ENCODE measurements at regions not wholly inside any gene's neighbourhood (a gene's known extent, or its start where the extent isn't known, plus 50 kb on each side); places are given as distances from the start of the nearest gene placed in this dataset.

DNA sequence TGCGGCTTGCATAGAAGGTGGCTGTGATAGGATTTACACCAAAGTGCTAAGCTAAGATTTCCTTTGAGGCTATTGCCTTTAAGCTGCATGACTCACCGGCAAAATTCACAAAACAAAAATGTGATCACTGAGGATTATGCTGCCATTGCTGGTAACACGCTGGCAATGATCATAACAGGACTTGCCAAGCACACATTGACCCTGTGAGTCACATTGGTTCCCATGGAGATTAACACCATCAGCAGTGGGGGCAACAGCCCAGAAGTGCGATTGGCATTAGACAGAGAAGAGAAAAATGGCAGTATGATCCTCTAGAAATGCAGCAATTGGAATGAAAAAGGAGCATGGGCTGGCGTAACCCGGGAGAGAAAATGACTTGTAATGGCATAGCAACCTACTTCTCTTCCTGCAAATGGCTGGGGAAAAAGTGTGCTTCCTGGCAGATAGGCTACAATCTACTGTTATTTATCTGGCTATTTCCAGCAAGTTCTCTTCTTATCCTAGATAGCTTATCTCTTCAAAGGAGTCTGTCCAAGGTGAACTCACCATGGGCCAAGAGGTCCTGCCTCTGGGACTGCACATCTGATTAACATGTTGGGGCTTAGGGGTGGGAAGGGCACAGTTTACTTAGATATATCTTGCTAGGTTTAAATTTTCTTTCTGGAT, 314.2 kb upstream of the IGFBP7 start:
- H3K4me3 ChIP-seq (ENCODE audit: low read depth, low read length) = no peak overlapping the region
- TF ChIP-seq, protein P1, sequence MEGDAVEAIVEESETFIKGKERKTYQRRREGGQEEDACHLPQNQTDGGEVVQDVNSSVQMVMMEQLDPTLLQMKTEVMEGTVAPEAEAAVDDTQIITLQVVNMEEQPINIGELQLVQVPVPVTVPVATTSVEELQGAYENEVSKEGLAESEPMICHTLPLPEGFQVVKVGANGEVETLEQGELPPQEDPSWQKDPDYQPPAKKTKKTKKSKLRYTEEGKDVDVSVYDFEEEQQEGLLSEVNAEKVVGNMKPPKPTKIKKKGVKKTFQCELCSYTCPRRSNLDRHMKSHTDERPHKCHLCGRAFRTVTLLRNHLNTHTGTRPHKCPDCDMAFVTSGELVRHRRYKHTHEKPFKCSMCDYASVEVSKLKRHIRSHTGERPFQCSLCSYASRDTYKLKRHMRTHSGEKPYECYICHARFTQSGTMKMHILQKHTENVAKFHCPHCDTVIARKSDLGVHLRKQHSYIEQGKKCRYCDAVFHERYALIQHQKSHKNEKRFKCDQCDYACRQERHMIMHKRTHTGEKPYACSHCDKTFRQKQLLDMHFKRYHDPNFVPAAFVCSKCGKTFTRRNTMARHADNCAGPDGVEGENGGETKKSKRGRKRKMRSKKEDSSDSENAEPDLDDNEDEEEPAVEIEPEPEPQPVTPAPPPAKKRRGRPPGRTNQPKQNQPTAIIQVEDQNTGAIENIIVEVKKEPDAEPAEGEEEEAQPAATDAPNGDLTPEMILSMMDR (IDR thresholded peaks at IDR 0.05; ENCODE audit: control insufficient read depth, extremely low read depth, insufficient read depth) = no peak
- no peak for DNase-seq (ENCODE audit: low read depth)

DNA sequence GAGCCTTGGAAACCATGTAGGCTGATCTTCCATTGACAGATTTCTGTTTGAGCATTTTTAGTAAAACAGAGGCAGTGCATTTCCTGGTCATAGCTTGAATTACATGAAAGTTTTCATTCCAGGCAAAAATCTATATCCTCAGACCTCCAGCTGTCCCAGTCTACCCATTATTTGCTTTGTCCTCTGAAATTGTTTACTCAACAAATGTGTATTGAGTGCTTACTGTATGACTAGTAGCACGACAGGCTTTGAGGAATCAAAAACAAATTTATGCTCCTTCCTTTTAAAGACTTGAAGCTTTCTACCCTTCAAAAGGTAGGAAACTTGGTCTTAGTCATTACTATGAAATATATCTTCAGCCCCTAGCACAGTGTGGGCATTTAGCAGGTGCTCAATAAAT, 307.9 kb upstream of the IGFBP7 start:
- TF ChIP-seq, protein P1 (IDR thresholded peaks at IDR 0.05; ENCODE audit: control insufficient read depth, extremely low read depth, insufficient read depth) = no peak
- no peak for DNase-seq (ENCODE audit: low read depth)
- no peak overlapping the region for H3K4me3 ChIP-seq (ENCODE audit: low read depth, low read length)

DNA sequence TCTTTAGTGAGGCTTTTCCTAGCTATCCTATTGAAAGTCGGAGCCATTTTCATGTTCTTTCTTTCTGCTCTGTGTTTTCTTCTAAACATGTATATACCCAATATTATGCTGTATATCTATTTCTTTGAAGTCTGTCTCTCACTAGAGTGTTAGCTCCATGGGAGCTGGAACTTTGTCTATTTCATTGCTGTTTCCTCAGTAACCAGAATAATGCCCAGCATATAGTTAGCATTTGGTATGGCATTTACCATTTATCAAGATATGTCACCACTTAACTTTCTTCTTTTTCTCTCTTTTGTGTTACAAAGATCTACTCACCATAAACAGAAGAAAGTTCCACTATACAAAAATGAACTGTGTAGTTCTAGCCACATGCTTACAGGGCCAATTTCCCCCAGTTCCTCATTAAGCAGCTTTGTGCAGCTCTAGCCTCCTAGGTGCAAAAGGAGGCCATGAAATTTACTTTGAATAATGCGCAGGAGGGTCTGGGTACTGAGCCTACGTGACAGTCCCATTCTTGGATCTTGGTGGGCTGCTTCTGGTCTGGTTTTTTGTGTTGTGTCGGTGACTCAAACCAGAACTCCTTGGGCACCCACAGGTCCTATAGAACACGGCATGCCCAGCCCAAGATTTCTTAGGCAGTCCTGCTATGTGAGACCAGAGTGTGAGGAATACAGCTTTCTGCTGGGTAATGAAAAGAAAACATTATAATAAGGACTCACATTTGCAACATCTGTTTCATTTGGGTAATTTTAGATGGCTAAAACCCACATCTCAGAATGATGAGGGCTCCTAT, 302.3 kb upstream of the IGFBP7 start:
- no peak overlapping the region for H3K4me3 ChIP-seq (ENCODE audit: low read depth, low read length)
- TF ChIP-seq, protein P1 (IDR thresholded peaks at IDR 0.05; ENCODE audit: control insufficient read depth, extremely low read depth, insufficient read depth) = no peak
- no peak for DNase-seq (ENCODE audit: low read depth)

DNA sequence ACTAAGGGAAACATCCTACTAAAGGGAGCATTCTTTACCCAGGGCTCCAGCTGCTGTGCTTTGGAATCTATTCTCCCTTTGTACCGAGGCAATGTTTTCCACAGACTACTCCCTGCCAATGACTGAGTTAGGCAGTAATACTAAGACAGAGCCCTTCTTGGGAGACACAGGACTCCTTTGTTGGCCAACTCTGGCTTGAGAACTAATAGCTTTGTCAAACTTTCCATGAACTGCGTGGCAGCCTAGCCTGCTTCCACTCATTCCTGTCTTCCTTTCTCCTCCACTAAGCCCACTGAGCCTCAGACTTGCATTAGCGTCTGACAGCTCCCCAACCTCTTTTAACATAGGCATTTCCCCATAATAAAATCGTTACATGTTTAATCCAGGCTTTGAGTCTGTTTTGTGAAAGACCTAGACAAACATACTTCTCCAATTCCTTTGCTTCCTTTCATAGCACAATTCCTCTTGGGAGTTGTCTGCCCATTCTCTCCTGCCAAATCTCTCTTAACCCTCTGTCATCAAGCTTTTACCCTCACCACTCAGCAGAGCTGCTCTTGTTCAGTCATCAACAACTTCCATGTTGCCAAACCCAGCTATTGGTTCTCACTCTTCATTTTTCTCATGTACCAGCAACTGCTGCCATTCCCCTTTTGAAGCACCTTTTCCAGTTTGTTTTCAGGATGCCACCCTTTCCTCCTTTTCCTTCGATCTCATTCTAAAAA, 300.3 kb upstream of the IGFBP7 start:
- no peak overlapping the region for H3K4me3 ChIP-seq (ENCODE audit: low read depth, low read length)
- TF ChIP-seq, protein P1 (IDR thresholded peaks at IDR 0.05; ENCODE audit: control insufficient read depth, extremely low read depth, insufficient read depth) = no peak
- no peak for DNase-seq (ENCODE audit: low read depth)

DNA sequence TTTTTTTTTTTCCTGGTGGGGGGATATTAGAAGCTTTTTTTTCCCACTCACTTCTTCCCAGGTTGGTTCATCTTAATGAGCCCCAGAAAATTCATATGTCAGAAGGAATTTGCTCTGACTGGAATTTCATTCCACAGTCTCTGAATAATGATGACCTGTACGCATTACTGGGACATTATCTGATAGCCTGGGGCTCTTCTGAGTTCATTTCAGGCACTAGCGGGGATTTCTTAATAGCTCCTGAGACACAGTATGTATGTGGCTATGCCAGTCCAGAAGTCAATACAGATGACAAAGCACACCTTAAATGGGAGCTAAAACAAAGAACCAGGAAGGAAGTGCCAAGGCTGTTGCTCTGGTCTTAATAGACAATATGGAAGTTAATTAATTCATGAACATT, 295.2 kb upstream of the IGFBP7 start:
- TF ChIP-seq, protein P1 (IDR thresholded peaks at IDR 0.05; ENCODE audit: control insufficient read depth, extremely low read depth, insufficient read depth) = no peak
- DNase-seq (ENCODE audit: low read depth) = no peak
- no peak overlapping the region for H3K4me3 ChIP-seq (ENCODE audit: low read depth, low read length)

DNA sequence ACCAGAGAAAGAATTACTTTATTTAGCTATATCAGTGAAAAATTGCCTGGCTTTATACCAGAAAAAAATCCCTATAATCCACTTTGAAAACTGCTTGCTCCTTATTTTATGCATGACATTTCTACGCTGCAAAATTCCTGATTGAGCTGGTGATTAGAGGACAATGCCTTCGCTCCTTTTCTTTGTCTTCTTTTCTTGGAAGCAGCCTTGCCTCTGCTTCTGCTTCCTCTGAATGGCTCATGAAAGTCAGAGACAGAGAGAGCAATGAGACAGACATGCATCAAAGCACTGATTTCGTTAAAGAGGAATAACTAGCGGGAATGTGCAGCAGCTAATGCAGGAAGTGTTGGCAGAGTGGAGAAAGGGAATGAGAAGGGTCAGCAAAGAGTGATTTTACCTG, 294.3 kb upstream of the IGFBP7 start:
- TF ChIP-seq, protein P1 (IDR thresholded peaks at IDR 0.05; ENCODE audit: control insufficient read depth, extremely low read depth, insufficient read depth) = no peak
- no peak for DNase-seq (ENCODE audit: low read depth)
- no peak overlapping the region for H3K4me3 ChIP-seq (ENCODE audit: low read depth, low read length)

Data from LNCaP clone FGC (cell line).